Psoas muscle (tissue), 7 donors: ENCODE measurements at regions not wholly inside any gene's neighbourhood (a gene's known extent, or its start where the extent isn't known, plus 50 kb on each side); places are given as distances from the start of the nearest gene placed in this dataset.

Experiments used
- ATAC-seq, 4 donors: fragments of 200-7000 bp; cut with Tn5 transposase; one replicate each; pipeline ENCODE4 v1.9.1; 2020; ENCODE audit warnings: moderate library complexity in 3 of 4, mild to moderate bottlenecking in 2 of 4
- DNase-seq, 2 donors: peaks; one replicate each; pipeline ENCODE4 v3.0.0-alpha.2; 2020
- H3K27ac ChIP-seq: fragments of 200-600 bp; one replicate; pipeline ENCODE4 v1.8.0; 2022
- H3K27me3 ChIP-seq, 3 donors: fragments of 200-600 bp in 1 of 3; one replicate each; pipeline versions ENCODE4 v1.6.1 to v1.8.0; 2013 to 2022; ENCODE audit warnings: low read length in 2 of 3, mild to moderate bottlenecking in 2 of 3, moderate library complexity in 1 of 3; ENCODE audit not compliant: insufficient read depth in 3 of 3
- H3K36me3 ChIP-seq, 2 donors: fragments of 200-600 bp in 1 of 2; one replicate each; pipeline versions ENCODE4 v1.6.1 to v1.8.0; 2013 to 2022; ENCODE audit warnings: low read depth in 1 of 2, mild to moderate bottlenecking in 1 of 2, moderate library complexity in 1 of 2; ENCODE audit not compliant: insufficient read depth in 1 of 2
- H3K4me1 ChIP-seq: fragments of 200-600 bp; one replicate; pipeline ENCODE4 v1.8.0; 2022
- H3K4me3 ChIP-seq: fragments of 200-600 bp; one replicate; pipeline ENCODE4 v1.8.0; 2022; ENCODE audit warnings: mild to moderate bottlenecking
- H3K9me3 ChIP-seq: fragments of 200-600 bp; one replicate; pipeline ENCODE4 v1.8.0; 2022
- WGBS, 3 donors: extraction: QIAGEN DNeasy Blood & Tissue Kit; methylation state at CpG; one replicate each; pipeline versions ENCODE4 v1.1.6 to v1.1.7; 2013; 5-methylcytosine and 5-hydroxymethylcytosine counted together
- intact Hi-C, 2 donors: fragments of 100-400 bp; cut with DNase I; formaldehyde crosslinking; loops; one replicate each; pipeline versions ENCODE4 v1.11.0 to v1.14.2; 2022
- TF ChIP-seq, protein P1 (sequence below): fragments of 200-600 bp; IDR thresholded peaks from one replicate; pipeline ENCODE4 v1.8.0; 2022; ENCODE audit warnings: antibody characterized with exemption
- donor health status: healthy with polysubstance abuse.
- donor health status: DM: no; HTN: no; CAD: no; lungs with moderate emphysema.
- donor health status: Bipolar disorder and iron deficiency.
- donor health status: healthy.
- donor health status: DM: yes; HTN: yes; CAD: no.
- donor health status: DM: no; HTN: no; CAD: no.
- donor health status: DM: yes; HTN: yes; CAD: no.

DNA sequence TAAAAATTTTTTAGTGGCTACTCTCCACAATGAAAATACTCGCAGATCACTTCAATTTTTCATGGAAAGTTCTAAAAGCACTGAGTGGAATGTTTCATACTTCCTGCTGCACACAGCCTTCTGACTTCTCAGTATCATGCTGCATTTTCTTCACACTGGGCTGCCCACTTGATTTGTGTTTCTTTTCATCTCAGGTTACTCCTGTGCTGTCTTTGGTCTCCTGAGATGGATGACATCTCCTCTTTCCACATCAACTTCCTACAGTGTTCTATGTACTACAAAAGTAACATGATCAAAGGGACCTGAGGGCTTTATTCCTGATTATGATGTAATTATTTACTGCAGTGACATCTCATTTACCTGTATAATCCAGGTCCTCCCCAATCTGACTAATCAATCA, 927.7 kb downstream of the ROBO2 start:
- Histone ChIP-seq H3K4me1 (no peaks in the 10 kb centered on the region), H3K9me3 (peaks cover 3% of the 10 kb centered on the region), H3K4me3 (no peak overlapping the region), H3K27me3 (no peaks in the 10 kb centered on the region), H3K36me3 (no peaks in the 10 kb centered on the region), H3K27ac (no peak overlapping the region)
- WGBS, 3 donors: 28 to 46% (median 33%) methylated on average over 1 of the region's 1 CpG
- DNase-seq (no peak), ATAC-seq (no peak)
- intact Hi-C loops: no loop called here
- TF ChIP-seq, protein P1, sequence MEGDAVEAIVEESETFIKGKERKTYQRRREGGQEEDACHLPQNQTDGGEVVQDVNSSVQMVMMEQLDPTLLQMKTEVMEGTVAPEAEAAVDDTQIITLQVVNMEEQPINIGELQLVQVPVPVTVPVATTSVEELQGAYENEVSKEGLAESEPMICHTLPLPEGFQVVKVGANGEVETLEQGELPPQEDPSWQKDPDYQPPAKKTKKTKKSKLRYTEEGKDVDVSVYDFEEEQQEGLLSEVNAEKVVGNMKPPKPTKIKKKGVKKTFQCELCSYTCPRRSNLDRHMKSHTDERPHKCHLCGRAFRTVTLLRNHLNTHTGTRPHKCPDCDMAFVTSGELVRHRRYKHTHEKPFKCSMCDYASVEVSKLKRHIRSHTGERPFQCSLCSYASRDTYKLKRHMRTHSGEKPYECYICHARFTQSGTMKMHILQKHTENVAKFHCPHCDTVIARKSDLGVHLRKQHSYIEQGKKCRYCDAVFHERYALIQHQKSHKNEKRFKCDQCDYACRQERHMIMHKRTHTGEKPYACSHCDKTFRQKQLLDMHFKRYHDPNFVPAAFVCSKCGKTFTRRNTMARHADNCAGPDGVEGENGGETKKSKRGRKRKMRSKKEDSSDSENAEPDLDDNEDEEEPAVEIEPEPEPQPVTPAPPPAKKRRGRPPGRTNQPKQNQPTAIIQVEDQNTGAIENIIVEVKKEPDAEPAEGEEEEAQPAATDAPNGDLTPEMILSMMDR: no peak

DNA sequence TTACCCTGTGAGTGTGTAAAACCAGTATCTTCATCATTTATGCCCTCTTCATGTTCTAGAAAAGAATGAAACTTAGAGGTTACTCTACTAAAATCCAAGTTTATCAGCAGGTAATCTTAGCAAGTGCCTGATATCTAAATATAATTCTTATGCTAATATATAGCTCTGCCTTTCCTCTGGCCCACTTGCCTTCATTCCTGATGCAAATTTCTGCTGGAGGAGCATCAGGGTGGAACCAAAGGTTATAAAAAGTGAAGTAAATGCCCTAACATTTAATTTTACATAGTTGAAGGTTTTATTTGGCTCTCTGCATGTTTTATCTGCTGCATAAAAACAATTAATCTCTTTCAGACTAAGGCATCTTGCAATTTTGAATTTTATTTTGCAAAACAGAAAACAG, 936.2 kb downstream of the ROBO2 start:
- Histone ChIP-seq H3K4me1 (no peaks in the 10 kb centered on the region), H3K27me3 (no peaks in the 10 kb centered on the region), H3K4me3 (no peak overlapping the region), H3K9me3 (peaks cover 3% of the 10 kb centered on the region), H3K36me3 (no peaks in the 10 kb centered on the region), H3K27ac (no peak overlapping the region)
- TF ChIP-seq, protein P1: no peak
- ATAC-seq (no peak), DNase-seq (no peak)
- intact Hi-C loops: no loop called here

DNA sequence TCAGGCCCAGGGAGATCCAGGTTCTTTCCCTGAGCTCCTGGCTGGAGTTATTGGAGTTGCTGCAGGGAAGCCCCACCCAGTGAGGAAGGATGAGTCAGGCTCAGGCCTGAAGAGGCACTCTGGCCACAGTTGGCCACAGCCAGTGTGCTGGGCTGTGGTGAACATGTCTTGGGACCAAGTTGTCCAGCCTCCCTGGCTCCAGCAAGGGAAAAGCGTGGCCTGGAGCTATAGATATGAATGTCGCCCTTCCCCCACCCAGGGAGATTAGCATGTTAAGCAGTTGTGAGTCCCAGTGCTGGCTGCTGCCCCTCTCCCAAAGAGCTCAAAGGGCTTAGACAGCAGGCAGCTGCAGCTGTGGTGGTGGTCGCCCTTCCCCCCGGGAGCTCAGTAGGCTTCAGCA, 963.2 kb downstream of the ROBO2 start:
- ATAC-seq (no peak), DNase-seq (no peak)
- Histone ChIP-seq H3K27me3 (no peaks in the 10 kb centered on the region), H3K9me3 (no peaks in the 10 kb centered on the region), H3K4me1 (no peaks in the 10 kb centered on the region), H3K4me3 (no peak overlapping the region), H3K36me3 (no peaks in the 10 kb centered on the region), H3K27ac (no peak overlapping the region)
- TF ChIP-seq, protein P1: no peak
- WGBS, 3 donors: 91 to 93% (median 92%) methylated on average over 4 of the region's 4 CpGs
- intact Hi-C loops: no loop called here

DNA sequence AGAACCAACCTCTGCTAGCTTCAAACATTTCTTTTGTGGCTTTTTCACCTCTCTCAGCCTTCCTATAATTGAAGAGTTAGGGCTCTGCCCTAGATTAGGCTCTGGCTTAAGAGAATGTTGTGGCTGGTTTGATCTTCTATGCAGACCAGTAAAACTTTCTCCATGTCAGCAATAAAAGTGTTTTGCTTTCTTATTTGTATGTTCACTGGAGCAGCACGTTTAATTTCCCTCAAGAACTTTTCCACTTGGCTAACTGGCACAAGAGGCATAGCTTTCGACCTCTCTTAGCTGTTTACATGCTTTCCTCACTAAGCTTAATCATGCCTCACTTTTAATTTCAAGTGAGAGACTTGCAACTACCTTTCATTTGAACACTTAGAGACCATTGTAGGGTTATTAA, 964.7 kb downstream of the ROBO2 start:
- H3K9me3 ChIP-seq: no peaks in the 10 kb centered on the region
- ATAC-seq (no peak), DNase-seq (no peak)
- TF ChIP-seq, protein P1: no peak
- H3K4me1 ChIP-seq: no peaks in the 10 kb centered on the region
- 63 to 69% (median 65%) methylated on average over 2 of the region's 2 CpGs for WGBS, 3 donors
- H3K27me3 ChIP-seq: no peaks in the 10 kb centered on the region
- no peaks in the 10 kb centered on the region for H3K36me3 ChIP-seq
- no peak overlapping the region for H3K4me3 ChIP-seq
- intact Hi-C loops: no loop called here
- H3K27ac ChIP-seq: no peak overlapping the region

DNA sequence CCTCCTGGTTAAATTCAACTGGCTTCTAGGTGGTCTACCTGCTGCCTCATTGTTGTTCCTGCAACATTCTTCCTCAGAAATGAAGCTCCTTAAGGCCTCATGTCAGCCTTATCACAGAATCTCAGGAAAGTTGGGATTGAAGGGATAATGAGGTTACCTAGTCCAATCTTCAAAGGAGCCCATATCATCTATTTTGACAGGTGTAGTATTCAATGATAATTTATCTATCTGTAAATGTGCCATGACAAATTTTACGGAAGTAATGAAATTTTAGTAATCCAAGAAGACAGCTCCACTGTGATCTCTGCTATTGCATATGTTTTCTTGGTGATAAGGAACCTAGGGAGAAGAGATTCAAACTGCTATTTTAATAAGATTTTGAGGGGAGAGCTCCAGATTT, 973.8 kb downstream of the ROBO2 start:
- no peak overlapping the region for H3K27ac ChIP-seq
- H3K27me3 ChIP-seq: no peaks in the 10 kb centered on the region
- H3K36me3 ChIP-seq: no peaks in the 10 kb centered on the region
- intact Hi-C loops: no loop called here
- DNase-seq (no peak), ATAC-seq (no peak)
- no peak overlapping the region for H3K4me3 ChIP-seq
- TF ChIP-seq, protein P1: no peak
- H3K9me3 ChIP-seq: no peaks in the 10 kb centered on the region
- WGBS, 3 donors: 53 to 61% (median 59%) methylated on average over 1 of the region's 1 CpG
- no peaks in the 10 kb centered on the region for H3K4me1 ChIP-seq
